Esophagus muscularis mucosa (tissue), 4 donors: ENCODE measurements at regions not wholly inside any gene's neighbourhood (a gene's known extent, or its start where the extent isn't known, plus 50 kb on each side); places are given as distances from the start of the nearest gene placed in this dataset.

Experiments
- DNase-seq: peaks from one replicate; pipeline ENCODE4 v3.0.0-alpha.2; 2017; ENCODE audit errors: extremely low spot score
- H3K27ac ChIP-seq, 4 donors: fragments of 200-600 bp; sonication (generic); replicated peaks in 1 of 4; 1 replicate in 3 of 4; 2 replicates in 1 of 4; pipeline ENCODE4 v1.5.1; 2016 to 2019; ENCODE audit warnings: mild to moderate bottlenecking in 1 of 4
- H3K27me3 ChIP-seq, 4 donors: fragments of 200-600 bp; sonication (generic); one replicate each; pipeline versions ENCODE4 v1.5.1 to v1.6.0; 2016 to 2019
- H3K36me3 ChIP-seq, 4 donors: fragments of 200-600 bp; sonication (generic); one replicate each; pipeline ENCODE4 v1.5.1; 2016 to 2019
- H3K4me1 ChIP-seq, 4 donors: fragments of 200-600 bp; sonication (generic); one replicate each; pipeline ENCODE4 v1.5.1; 2016 to 2019
- H3K4me3 ChIP-seq, 4 donors: fragments of 200-600 bp; sonication (generic); 1 replicate in 2 of 4; 2 replicates in 2 of 4; pipeline ENCODE4 v1.5.1; 2016 to 2019; ENCODE audit warnings: mild to moderate bottlenecking in 4 of 4, moderate library complexity in 1 of 4
- H3K9me3 ChIP-seq, 4 donors: fragments of 200-600 bp; sonication (generic); 1 replicate in 3 of 4; 2 replicates in 1 of 4; pipeline ENCODE4 v1.5.1; 2016 to 2019
- CTCF ChIP-seq, 3 experiments: fragments of 200-600 bp in 2 of 3; fragments of 450-650 bp in 1 of 3; sonication (generic) in 2 of 3; IDR thresholded peaks; one replicate each; pipeline ENCODE4 v1.5.1; 2017 to 2019; ENCODE audit warnings: antibody characterized with exemption in 3 of 3, mild to moderate bottlenecking in 2 of 3, moderate library complexity in 1 of 3
- EP300 ChIP-seq: sonication (generic); formaldehyde crosslinking; IDR thresholded peaks from one replicate; pipeline ENCODE4 v1.6.1; 2017; ENCODE audit warnings: antibody characterized with exemption
- POLR2A ChIP-seq: fragments of 450-650 bp; IDR thresholded peaks from one replicate; pipeline ENCODE4 v1.6.1; 2017; ENCODE audit warnings: antibody characterized with exemption, moderate library complexity, mild to moderate bottlenecking, low read depth
- POLR2AphosphoS5 ChIP-seq, 2 donors: sonication (generic); formaldehyde crosslinking; IDR thresholded peaks; one replicate each; pipeline ENCODE4 v1.6.1; 2017; ENCODE audit warnings: antibody characterized with exemption in 2 of 2
- WGBS: methylation state at CpG from one replicate; pipeline ENCODE4 v1.1.5; 2018; 5-methylcytosine and 5-hydroxymethylcytosine counted together
- intact Hi-C: fragments of 100-400 bp; cut with DNase I; formaldehyde crosslinking; loops from one replicate; pipeline ENCODE4 v1.15.1; 2023

- H3K4me1 ChIP-seq = peaks cover 34 to 42% (median 40%) of the 10 kb centered on the region in 4 donors
- no peaks in the 10 kb centered on the region for H3K27me3 ChIP-seq
- DNase-seq = no peak
- no peaks in the 10 kb centered on the region for H3K36me3 ChIP-seq
- no peak overlapping the region for H3K4me3 ChIP-seq
- 68% methylated on average over 4 of the region's 4 CpGs for WGBS
- TF ChIP-seq POLR2AphosphoS5 (IDR thresholded peaks at IDR 0.05) = no peak
- TF ChIP-seq CTCF (IDR thresholded peaks at IDR 0.05) = no peak
- TF ChIP-seq EP300 = no peak
- no peak for TF ChIP-seq POLR2A
- H3K27ac ChIP-seq = peak overlapping the region; percentile 76 to 85 (median 82)
- intact Hi-C loops = no loop called here
- no peaks in the 10 kb centered on the region for H3K9me3 ChIP-seq
Observed at GRCh38 chr1:224504297-224505041, 69.9 kb upstream of the WDR26 start.

GRCh38 chr1:224505454-224506093 lies 71.0 kb upstream of the WDR26 start:
- Histone ChIP-seq H3K27ac (peak overlapping the region in 1 of 4 donors; percentile 81), H3K36me3 (no peaks in the 10 kb centered on the region), H3K4me3 (no peak overlapping the region), H3K9me3 (no peaks in the 10 kb centered on the region), H3K27me3 (no peaks in the 10 kb centered on the region), H3K4me1 (peaks cover 34 to 47% (median 44%) of the 10 kb centered on the region in 4 donors)
- intact Hi-C loops = no loop called here
- WGBS = 77% methylated on average over 3 of the region's 3 CpGs
- no peak for DNase-seq
- TF ChIP-seq POLR2AphosphoS5 (IDR thresholded peaks at IDR 0.05) (no peak), EP300 (no peak), POLR2A (no peak), CTCF (IDR thresholded peaks at IDR 0.05) (no peak)

GRCh38 chr1:224506141-224506814 lies 71.7 kb upstream of the WDR26 start:
- WGBS = 75% methylated on average over 18 of the region's 18 CpGs

GRCh38 chr1:224507771-224508523 lies 73.3 kb upstream of the WDR26 start:
- WGBS = 72% methylated on average over 2 of the region's 2 CpGs
- Histone ChIP-seq H3K36me3 (no peaks in the 10 kb centered on the region), H3K4me3 (no peak overlapping the region), H3K9me3 (no peaks in the 10 kb centered on the region), H3K27ac (no peak overlapping the region), H3K27me3 (no peaks in the 10 kb centered on the region), H3K4me1 (peaks cover 22 to 43% (median 39%) of the 10 kb centered on the region in 4 donors)
- intact Hi-C loops = no loop called here
- TF ChIP-seq EP300 (no peak), POLR2AphosphoS5 (IDR thresholded peaks at IDR 0.05) (no peak), CTCF (IDR thresholded peaks at IDR 0.05) (no peak), POLR2A (no peak)
- DNase-seq = no peak

More at GRCh38 chr1:224506141-224506814, 71.7 kb upstream of the WDR26 start:
- Histone ChIP-seq H3K27me3 (no peaks in the 10 kb centered on the region), H3K9me3 (no peaks in the 10 kb centered on the region), H3K36me3 (no peaks in the 10 kb centered on the region), H3K27ac (no peak overlapping the region), H3K4me3 (no peak overlapping the region), H3K4me1 (peaks cover 34 to 54% (median 51%) of the 10 kb centered on the region in 4 donors)
- intact Hi-C loops = no loop called here
- no peak for DNase-seq
- TF ChIP-seq CTCF (IDR thresholded peaks at IDR 0.05) (no peak), POLR2A (no peak), POLR2AphosphoS5 (IDR thresholded peaks at IDR 0.05) (no peak), EP300 (no peak)
